Skin epidermis (tissue), 12 donors: ENCODE measurements at regions not wholly inside any gene's neighbourhood (a gene's known extent, or its start where the extent isn't known, plus 50 kb on each side); places are given as distances from the start of the nearest gene placed in this dataset.

ENCODE experiments used
- H3K27ac ChIP-seq, 21 experiments: fragments of 200-600 bp; sonication (generic) in 11 of 21; one replicate each; pipeline ENCODE4 v1.5.0; 2020; ENCODE audit warnings: mild to moderate bottlenecking in 3 of 21, inconsistent platforms in 2 of 21, moderate library complexity in 2 of 21
- H3K4me3 ChIP-seq, 7 experiments: fragments of 200-600 bp; sonication (generic) in 2 of 7; one replicate each; pipeline ENCODE4 v1.5.0; 2020; ENCODE audit warnings: inconsistent platforms in 2 of 7, mild to moderate bottlenecking in 2 of 7, moderate library complexity in 1 of 7

DNA sequence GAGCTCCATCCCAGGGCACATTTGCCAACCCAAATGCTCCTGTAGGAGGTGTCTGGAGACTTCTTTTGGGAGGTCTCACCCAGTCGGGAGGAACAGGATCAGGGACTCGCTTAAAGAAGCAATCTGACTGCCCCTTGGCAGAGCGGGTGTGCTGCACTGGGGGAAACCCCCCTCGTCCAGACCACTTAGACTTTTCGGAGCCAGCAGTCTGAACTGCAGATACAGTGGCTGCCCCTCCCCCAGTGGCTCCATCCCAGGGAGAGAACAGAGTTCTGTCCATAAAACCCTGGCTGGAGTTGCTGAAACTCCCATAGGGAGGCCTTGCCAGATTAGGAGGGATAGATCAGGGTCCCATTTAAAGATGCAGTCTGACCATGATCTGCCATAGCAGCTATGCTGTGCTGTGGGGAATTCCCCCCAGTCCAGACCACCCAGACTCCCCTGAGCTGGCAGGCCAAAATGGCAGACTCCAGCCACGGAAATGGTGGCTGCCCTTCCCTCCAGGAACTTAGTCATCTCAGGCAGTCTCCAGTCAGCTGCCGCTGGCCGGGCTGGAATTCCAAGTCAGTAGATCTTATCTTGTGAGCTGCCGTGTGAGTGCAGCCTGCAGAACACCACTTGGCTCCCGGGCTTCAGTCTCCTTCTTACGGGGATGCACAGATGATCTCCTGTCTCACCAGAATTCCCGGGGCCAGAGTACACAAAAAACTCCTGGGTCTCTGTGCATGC is 278.1 kb upstream of the SASH1 start:
- Histone ChIP-seq H3K27ac (no peak overlapping the region), H3K4me3 (no peak overlapping the region)

DNA sequence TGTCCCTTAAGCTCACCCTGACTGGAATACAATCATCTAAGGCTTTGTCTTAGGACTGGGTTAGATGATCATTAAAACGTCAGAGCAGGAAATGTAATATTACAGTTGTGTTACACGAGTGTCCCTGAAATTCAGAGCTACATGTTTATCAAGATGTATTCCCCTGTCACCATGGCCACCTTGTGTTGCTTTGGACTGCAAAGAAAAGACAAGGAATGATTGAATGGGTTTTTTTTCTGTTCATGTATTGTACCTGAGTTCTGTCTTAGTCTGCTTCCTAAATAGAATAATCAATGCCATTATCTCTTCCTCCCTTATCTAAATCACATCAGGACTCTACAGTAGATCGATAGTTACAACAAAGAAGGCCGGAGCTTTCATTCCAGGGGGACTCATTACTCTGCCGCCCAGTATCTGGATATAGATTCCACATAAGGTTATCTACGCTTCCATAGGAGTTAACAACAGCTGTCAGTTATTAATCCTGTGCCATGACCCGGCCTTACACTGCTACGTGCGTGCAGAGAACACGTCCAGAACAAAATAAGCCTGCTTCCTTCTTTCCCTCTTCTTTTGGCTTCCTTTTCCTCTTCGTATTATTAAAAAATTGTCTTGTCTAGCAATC is 274.1 kb upstream of the SASH1 start:
- no peak overlapping the region for H3K27ac ChIP-seq
- H3K4me3 ChIP-seq = no peak overlapping the region

DNA sequence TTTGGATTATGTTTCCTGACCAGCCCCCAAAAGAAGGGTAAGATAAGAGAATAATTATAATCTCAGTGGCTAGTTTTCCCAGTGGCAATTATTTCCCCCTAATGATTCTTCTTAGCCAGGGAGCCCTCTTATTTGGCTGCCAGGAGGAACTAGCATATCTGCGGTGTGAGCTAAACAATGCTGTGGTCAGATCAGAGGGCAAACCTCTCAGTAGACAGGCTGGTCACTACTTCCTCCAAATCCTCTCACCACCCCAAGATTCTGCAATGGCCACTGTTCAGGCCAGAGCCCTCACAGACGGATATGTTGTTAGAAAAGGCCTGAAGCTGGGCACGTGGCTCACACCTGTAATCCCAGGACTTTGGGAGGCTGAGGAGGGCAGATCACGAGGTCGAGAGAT is 273.4 kb upstream of the SASH1 start:
- Histone ChIP-seq H3K4me3 (no peak overlapping the region), H3K27ac (no peak overlapping the region)

DNA sequence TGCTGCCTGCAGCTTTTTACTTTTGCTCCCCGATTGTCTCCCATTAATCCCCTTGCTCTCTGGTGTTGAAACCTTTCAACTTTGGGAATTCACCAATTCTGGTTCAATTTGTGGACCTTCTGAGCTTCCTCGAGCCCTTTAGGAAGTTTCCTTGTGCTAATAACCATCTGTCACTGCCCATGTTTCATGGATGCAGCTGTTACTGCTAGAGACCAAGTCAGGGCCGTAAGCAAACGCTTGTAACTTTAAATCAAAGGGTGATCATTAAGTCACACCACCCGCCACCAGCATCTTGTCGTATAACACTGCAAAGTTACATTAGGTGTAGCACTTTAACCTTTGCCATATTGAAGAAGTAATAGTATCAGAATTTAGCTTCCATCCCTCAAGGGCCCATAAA is 268.3 kb upstream of the SASH1 start:
- Histone ChIP-seq H3K27ac (no peak overlapping the region), H3K4me3 (no peak overlapping the region)

DNA sequence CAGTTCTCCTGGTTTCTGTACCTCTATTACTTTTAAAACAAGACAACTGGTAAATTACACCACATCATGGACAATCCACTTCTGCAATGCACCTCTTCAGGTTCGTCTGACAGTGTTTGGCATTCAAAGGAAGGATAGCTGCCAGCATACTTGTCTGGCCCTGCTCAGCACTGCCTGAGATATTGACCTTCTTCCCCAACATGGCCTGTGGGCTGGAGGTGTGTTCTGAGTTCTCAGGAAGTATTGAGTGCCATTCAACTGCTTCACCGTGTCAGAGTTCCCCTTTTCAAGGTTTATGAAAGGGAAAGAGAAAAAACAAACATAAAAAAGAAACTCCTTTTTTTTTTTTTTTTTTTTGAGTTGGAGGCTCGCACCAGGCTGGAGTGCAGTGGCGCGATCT is 267.9 kb upstream of the SASH1 start:
- Histone ChIP-seq H3K4me3 (no peak overlapping the region), H3K27ac (no peak overlapping the region)

DNA sequence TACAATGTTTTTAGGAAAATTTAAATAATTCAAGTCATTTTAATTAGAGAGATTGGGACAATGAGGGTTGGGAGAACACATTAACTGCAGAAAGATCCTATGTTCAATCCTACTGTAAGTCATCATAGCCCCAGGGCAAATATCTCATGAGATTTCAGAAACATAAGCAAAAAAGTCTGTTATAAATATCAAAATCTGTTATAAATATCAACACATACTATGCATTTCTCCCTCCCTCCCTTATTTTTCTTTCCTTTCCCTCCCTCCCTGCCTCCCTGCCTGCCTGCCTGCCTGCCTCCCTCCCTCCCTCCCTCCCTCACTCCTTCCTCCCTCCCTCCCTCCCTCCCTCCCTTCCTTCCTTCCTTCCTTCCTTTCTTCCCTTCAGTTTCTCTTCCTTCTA is 267.3 kb upstream of the SASH1 start:
- Histone ChIP-seq H3K4me3 (no peak overlapping the region), H3K27ac (no peak overlapping the region)

DNA sequence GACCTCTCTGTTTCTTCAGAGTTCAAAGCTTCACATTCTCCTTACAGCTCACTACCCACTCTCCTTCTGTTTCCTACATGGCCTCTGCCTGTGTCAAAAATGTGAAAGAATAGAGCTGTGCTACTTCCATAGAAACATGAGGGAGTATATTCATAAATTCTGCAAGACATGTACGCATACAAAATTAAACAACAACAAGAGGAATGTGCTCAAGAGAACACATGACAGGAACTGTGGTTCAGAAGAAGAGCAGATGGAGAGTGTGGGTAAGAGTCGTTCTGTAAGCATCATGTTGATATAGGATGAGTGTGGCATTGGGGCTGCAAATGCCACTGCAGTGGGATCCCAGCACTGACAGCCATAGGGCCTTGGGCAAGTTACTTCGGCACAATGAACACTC is 266.6 kb upstream of the SASH1 start:
- no peak overlapping the region for H3K27ac ChIP-seq
- H3K4me3 ChIP-seq = no peak overlapping the region

DNA sequence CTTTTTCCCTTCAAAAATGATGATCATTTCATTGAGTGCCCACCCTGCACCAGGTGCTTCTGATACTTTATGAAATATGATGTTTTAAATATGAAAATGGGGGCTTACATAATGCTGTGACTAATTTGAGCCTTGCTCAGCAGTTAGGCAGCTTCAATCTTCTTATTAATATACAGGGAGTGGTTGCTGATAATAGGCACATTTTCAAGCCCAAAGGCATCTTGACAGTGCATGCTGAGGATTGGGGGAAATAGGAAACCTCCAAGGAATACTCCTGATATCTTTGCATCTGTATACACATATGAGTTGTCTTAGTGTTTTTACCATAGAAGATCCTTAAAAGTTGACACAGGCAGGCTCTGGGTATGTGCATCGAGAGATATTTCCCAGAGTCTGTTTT is 262.3 kb upstream of the SASH1 start:
- Histone ChIP-seq H3K27ac (no peak overlapping the region), H3K4me3 (no peak overlapping the region)

DNA sequence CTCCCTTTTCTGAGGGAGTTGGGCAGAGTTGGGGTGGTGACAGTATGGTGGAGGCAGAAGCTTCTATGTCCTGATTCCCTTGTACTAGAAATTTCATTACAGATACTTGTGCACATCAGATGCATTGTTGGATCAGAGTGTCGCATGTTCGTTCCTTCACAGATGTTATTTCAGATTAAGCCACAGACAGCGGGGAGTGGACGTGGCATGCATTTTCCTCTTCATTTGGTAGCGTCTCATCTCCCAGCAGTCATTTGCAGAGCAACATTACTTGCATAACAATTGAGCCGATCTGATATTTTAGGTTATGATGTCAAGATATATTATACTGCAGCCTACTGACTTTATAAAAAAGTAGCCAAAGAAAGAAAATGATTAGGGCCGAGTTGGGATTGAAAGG is 261.6 kb upstream of the SASH1 start:
- Histone ChIP-seq H3K27ac (no peak overlapping the region), H3K4me3 (no peak overlapping the region)

DNA sequence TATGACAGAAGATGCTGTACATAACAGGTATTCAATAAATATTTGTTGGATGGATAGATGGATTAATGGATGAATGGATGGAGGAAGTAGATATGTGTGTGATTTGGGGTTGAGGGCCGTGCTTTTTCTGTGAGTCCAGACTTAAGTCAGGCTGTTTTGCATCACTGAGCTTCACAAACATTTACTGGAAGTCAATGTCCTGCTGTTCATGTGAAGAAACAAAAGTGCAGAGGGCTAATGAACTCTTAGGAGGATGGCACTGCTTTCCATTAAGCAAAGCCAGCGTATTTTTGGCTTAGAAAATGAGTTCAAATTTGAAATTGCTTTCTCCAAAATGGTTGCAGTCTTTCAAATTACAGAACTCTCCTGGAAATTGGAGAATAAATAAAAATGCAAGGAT is 260.6 kb upstream of the SASH1 start:
- Histone ChIP-seq H3K27ac (no peak overlapping the region), H3K4me3 (no peak overlapping the region)

DNA sequence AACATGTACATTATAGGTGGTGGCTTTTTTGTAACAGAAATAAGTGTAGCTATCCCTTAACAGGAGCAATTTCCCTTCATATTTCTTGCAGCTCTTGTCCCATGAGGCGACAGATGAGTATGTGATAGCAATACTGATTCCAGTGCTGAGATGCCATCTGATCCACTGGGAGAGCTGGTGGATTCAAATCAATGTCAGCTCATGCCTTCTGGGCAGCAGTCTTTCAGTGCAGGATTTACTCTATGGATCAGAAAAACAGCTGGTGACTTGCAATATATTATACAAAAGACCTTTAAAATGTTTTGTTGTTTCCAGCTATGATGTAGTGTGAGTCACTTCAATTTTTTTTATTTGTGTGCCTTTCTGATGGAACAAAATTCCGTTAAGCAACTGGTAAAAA is 259.9 kb upstream of the SASH1 start:
- Histone ChIP-seq H3K4me3 (no peak overlapping the region), H3K27ac (no peak overlapping the region)

DNA sequence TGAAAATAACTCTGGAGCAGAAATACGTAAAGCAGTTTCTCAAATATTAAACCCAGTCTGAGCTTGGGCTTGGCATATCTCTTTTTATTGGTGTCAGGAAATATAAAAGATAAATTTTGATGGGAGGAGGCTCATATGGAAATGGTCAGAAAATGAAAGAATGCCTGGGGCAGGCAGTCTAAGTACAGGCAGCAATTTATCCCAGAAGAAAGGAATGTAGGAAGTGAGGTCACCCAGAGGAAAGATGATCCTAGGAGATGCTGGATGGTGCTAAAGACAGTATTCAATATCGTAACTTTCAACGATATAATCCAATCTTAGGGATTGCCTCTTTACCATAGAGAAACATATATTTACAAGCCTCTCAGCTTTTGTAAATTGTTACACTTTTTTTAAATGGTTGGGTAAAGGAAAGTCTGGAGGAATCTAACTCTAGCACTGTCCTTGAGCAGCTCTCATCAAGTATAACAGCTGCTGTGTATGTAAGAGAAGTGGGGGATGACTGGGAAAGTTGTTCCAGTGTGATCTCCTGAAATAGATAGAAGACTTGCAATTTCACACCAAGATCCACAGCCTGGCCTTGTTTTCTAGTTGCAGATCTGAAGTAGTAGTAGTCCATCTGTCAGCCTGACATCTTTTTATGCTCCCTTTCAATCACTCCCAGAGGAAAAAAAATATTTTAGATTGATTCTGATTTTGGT is 256.9 kb upstream of the SASH1 start:
- Histone ChIP-seq H3K27ac (no peak overlapping the region), H3K4me3 (no peak overlapping the region)

DNA sequence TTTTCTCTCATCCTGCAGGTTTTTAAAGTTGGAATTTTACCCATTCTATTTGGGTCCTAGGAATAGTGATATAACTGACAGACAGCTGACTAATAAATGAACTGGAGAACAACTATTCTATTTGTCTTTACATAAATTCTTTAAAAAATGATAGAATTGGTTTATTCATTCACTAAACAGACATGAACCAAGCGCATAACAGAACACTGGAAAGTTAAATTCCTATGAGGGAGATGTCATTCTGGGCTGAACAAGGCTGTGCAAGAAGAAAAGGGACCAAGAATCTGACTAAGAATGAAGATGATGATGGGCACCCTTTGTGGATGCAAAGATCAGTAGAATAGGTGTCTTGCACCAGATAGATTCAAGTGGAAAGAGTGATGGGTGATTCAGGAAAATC is 256.3 kb upstream of the SASH1 start:
- Histone ChIP-seq H3K27ac (no peak overlapping the region), H3K4me3 (no peak overlapping the region)

DNA sequence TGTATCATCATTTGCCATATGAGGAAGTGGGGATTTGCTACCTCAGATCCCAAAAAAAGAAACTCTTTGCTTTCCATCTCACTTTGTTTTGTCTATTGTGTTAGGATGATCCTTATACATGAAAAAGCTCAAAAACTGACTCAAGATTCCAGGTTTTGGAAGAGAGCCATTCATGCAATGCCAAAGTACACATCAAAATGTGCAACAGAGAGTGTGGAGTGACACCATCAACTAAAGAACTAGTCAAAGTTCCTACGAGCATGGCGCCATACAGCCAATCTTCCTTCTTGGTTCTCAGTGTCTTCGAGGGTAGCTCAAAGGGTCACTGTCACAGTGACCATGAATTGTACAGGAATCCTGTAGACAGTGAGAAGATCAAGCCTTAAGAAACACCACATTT is 255.8 kb upstream of the SASH1 start:
- H3K27ac ChIP-seq = no peak overlapping the region
- no peak overlapping the region for H3K4me3 ChIP-seq

DNA sequence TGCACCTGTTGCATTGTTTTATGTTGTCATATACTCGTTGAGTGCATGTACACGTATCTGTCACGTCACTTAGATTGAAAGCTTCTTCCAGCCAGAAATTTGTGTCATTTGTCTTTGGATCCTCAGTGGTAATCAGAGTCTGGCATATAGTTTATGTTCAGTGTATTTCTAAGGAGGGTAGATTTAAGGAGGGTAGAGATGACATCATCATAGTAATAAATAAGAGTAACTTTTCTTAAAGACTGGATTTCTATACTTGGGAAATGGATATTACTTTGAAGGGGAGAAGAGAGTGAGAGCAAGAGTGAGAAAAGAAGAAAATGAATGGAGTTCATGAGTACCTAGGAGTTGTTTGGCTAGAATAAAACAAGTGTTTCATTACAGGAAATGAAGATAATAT is 255.0 kb upstream of the SASH1 start:
- Histone ChIP-seq H3K4me3 (no peak overlapping the region), H3K27ac (no peak overlapping the region)

DNA sequence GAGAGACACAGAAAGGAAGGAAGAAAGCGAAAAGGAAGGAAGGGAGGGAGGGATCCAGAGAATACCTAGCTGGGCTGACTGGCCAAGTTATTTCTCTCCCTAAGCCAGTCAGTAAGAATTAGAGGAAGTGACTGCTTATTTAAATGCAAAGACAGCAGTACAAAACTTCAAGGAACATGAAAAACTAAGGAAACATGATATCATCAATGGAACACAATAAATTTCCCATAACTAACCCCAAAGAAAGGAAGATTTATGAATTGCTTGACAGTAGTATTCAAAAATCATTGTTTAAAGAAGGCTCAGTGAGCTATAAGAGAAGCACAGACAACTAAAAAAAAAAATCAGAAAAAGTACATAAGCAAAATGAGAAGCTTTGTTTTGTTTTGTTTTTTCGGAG is 252.3 kb upstream of the SASH1 start:
- no peak overlapping the region for H3K27ac ChIP-seq
- no peak overlapping the region for H3K4me3 ChIP-seq

DNA sequence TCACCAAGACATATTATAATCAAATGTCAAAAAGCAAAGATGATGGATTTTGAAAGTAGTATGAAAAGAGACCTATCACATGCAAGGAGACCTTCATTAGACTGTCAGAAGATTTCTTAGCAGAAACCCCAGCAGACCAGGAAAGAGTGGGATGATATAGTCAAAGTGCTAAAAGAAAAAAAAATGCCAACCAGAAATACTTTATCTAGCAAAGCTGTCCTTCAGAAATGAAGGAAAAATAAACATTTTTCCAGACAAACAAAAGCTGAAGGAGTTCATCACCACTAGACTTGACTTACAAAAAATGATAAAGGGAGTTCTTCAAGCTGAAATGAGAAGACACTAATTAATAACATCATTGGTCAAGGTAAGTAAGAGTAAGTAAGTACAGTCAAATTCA is 251.2 kb upstream of the SASH1 start:
- H3K4me3 ChIP-seq = no peak overlapping the region
- H3K27ac ChIP-seq = no peak overlapping the region

DNA sequence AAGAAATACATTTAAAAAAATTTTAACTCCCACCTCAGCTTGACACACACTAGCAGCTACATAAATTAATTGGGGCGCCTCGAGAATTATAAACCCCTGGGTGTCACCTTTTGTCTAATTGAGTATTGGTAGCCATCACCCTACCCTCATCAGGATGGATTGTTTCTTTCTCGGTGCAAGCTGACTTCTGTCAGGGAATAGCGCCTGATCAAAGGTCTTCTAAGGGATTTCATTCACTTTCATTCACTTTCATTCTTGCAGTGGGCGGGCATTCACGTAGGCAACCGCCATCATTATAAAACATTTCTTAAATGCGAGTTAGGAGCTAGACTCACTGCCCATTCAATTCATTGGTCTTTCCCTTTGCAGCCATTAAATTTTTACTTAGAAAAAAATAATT is 239.2 kb upstream of the SASH1 start:
- H3K4me3 ChIP-seq = no peak overlapping the region
- H3K27ac ChIP-seq = no peak overlapping the region

DNA sequence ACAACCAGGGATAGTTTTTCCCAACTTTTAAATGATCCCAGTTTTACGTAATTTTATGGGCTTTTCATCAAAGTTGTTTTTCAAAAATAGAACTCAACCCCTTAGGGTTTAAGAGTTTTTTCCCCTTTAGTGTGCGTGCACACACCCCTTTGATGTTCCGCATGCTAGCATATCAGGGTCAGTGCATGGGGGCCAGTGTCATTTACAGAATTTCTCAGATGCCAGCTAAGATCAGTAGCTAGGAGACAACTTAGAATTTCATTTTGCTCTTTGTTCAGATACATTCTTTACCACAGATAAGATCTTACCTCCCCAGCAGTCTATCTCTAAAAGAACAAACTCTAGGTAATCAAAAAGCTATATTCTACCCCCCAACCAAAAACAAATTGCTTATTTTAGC is 238.5 kb upstream of the SASH1 start:
- H3K27ac ChIP-seq = no peak overlapping the region

DNA sequence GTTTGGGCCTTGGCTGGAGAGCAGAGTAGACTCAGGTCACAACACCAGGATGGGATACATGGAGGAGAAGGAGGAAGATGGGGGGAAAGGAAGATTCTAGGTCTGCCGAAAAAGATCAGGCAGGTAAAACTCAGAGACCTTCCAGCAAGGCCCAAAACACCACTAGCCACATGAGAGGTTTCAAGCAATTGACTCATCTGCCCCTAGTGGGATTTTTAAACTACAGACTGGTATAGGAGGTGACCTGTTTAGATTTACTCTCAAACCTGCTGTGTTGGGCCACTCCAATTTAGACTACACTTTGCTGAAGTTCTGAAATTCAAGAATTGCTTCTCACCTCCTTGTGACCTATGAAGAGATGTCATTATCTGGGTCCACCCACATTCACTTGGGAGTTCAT is 236.9 kb upstream of the SASH1 start:
- no peak overlapping the region for H3K4me3 ChIP-seq
- no peak overlapping the region for H3K27ac ChIP-seq

More for the DNA sequence above, 238.5 kb upstream of the SASH1 start:
- H3K4me3 ChIP-seq = no peak overlapping the region

DNA sequence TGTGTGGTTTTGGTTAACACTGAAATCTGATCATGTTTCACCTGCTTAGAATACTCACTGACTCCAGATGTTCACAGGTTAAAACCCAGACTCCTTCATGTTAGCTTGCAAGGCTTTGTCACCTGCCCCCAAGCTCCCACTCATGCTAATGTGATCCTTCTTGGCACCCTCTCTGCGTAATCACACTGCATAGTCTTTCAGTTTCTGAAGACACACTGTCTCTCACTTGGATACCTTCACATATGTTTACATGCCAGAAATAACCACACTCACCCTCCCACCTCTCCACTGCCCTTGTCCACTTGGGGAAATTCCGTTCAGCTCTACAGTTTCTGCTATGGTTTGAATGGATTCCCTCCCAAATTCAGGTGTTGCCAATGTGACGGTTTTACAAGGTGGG is 234.7 kb upstream of the SASH1 start:
- Histone ChIP-seq H3K27ac (no peak overlapping the region), H3K4me3 (no peak overlapping the region)
